GM13977 (cell line): ENCODE measurements at regions not wholly inside any gene's neighbourhood (a gene's known extent, or its start where the extent isn't known, plus 50 kb on each side); places are given as distances from the start of the nearest gene placed in this dataset.

ENCODE experiments used
- DNase-seq: peaks from one replicate; pipeline ENCODE4 v3.0.0; 2012; ENCODE audit warnings: low spot score
- in situ Hi-C: fragments of 300-500 bp; cut with MboI; formaldehyde crosslinking; loops from one replicate; pipeline ENCODE4 v1.12.0; 2022; ENCODE audit warnings: low sequenced_read_pairs, low pct_unique_long_range_greater_than_20kb, mixed read lengths, inconsistent platforms; ENCODE audit not compliant: unreplicated experiment
- TF ChIP-seq, protein P1 (sequence below): IDR thresholded peaks from 2 replicates; pipeline ENCODE4 v1.5.1; 2012; ENCODE audit warnings: mild to moderate bottlenecking, control low read depth; ENCODE audit not compliant: insufficient read depth; ENCODE audit errors: extremely low read depth, missing control alignments

DNA sequence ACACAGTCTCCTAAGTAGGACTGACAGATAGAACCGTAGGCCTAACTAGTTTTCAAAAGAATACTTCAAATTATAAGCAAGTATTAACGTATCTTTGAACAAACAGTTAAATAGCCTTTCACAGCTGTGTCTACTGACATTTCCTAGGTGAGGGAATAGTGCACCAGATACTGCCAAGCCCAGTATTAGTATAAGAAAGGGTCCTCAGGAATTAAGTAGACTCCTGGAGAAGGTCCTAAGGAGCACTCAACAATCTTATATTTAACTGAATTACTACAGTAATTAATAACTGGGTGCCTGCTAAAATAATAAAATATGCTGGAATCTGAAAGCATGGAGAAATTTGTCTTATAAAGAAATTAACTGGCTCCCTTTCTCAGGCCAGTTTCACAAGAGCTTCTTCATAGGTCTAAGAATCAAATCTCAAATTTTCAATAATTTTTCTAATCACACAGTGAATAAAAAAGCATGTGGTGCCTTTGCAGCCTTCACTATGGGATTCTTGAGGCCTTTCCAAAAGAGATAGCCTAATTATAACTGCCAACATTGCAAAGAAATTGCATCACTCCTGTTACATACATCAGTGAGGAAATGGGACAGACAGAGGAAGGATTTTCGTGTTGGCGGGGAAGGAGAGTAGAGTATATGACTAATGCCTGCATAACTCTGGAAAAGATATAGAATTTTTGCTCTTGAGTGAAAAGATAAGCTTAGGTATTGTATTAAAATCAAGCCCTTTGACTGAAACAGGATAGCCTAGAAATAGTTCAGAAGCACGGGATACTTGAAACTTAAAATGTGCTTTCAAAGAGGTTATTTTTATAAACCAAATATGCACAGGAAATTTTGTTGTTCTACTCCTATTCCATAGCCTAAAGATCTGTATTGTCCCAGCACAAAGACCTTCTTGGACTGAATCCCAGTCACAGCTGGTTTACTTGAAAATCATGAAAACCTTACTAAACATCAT is 228.6 kb upstream of the STK17B start:
- DNase-seq, result no peak
- in situ Hi-C loops, result no loop called here
- TF ChIP-seq, protein P1, sequence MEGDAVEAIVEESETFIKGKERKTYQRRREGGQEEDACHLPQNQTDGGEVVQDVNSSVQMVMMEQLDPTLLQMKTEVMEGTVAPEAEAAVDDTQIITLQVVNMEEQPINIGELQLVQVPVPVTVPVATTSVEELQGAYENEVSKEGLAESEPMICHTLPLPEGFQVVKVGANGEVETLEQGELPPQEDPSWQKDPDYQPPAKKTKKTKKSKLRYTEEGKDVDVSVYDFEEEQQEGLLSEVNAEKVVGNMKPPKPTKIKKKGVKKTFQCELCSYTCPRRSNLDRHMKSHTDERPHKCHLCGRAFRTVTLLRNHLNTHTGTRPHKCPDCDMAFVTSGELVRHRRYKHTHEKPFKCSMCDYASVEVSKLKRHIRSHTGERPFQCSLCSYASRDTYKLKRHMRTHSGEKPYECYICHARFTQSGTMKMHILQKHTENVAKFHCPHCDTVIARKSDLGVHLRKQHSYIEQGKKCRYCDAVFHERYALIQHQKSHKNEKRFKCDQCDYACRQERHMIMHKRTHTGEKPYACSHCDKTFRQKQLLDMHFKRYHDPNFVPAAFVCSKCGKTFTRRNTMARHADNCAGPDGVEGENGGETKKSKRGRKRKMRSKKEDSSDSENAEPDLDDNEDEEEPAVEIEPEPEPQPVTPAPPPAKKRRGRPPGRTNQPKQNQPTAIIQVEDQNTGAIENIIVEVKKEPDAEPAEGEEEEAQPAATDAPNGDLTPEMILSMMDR, result no peak

DNA sequence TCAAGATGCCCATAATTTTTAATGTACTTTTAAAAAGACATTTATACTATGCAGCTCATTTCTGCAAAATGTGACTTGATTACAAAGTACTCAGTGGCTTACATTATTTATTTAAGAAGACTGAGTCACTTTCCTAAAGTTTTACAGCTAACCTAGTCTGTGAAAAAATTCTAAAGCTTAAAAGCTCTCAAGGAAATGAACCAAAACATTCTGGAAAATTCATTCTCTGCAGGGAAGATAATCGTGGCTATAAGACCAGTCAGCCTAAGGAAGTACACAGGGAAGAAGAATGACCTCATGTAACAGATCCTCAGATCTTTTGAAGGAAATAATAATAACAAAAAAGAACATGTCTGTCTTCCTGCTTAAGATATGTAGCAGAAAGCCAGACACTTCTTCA is 232.1 kb upstream of the STK17B start:
- in situ Hi-C loops, result no loop called here
- DNase-seq, result no peak
- TF ChIP-seq, protein P1, result no peak

DNA sequence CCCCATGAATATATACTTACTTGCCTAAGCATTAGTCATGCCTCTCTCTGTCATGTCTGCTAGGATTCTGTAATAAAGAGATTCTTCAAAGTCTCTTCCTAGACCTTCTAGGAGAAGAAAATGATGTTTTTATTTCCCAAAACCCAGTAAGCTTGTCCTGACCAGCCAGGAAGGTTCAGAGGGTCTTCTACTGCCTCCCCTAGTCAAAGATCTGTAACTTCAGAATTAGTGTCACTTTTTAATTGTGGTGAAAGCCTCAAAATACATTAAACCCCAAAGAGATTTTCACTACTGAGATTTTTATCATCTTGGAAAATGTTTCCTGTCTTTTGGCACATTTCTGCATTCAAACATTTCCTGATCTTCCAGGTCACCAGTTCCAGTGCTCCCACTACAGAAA is 232.9 kb upstream of the STK17B start:
- DNase-seq, result no peak
- TF ChIP-seq, protein P1, result peak; percentile 46

DNA sequence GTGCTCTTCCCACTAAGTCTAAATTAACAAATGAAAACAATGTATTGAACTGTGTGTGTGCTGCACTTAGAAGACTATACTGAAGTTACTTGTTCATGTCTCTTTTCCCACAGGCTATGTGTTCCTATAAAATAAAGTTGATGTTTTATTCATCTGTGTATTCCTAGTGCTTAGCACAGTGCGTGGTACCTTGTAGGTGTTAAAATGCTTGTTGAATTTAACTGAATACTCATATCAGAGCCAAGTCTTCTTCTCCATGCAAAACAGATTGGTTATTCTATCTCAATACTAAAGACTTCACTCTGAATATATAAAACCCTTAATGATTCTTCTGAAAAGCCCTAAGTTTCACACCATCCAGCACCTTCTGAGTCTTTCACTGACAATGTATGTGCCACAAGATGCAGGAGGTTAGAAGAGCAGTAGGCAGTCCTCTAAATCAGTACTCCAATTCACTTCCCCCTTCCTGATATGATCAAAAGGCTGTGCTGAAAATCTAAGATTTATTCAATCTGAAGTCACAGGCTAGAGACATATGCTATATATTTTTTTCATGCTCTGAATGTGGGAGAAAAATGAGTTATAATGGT is 231.7 kb upstream of the CCDC150 start:
- in situ Hi-C loops, result no loop called here
- TF ChIP-seq, protein P1, result no peak
- DNase-seq, result no peak

More for the DNA sequence above, 232.9 kb upstream of the STK17B start:
- in situ Hi-C loops, result no loop called here

DNA sequence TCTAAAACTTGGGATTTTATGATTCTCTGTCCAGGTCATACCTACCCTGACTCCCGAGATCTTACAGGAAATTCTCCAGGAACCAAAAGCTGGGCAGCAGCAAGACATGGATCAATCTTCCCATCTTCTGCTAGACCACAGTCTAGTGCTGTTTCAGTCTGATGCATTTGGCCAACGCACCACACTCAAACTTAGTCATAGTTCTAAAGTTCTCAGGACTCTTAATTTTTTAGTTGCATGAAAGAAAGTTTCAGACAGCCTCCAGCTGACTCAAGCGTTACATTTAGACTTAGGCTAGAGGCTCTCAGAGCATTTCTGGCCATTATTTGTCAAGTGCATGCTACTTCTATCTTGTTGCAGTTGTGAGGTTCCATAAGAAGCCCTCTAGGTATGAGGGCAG is 230.1 kb upstream of the CCDC150 start:
- TF ChIP-seq, protein P1, result no peak
- in situ Hi-C loops, result no loop called here
- peak; percentile 27 for DNase-seq

DNA sequence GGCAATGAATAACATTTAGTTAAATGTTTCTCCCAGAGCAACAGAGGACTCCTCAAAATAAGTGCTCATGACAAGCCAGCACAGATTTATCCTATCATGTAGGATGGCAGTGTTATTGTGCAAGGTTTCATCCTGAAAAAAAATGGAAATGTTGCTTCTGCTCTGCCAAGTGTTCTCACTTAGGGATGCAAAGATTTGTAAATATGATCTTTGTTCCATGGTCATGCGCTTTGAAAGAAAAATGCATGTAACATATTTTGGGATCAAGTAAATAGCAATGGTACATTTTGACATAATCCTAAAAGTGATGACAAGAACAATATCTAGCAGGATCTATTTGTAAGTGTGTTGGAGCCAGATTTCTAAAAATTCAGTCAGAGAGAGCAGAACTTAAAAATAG is 229.5 kb upstream of the CCDC150 start:
- in situ Hi-C loops, result no loop called here
- no peak for DNase-seq
- TF ChIP-seq, protein P1, result no peak
